ENCODE measurements at regions not wholly inside any gene's neighbourhood (a gene's known extent, or its start where the extent isn't known, plus 50 kb on each side); places are given as distances from the start of the nearest gene placed in this dataset.
"Not testable (repeated sequence)": the region's sequence is repeated elsewhere in the genome, so short reads cannot be mapped to it uniquely, and the experiment has no call there.

DNA sequence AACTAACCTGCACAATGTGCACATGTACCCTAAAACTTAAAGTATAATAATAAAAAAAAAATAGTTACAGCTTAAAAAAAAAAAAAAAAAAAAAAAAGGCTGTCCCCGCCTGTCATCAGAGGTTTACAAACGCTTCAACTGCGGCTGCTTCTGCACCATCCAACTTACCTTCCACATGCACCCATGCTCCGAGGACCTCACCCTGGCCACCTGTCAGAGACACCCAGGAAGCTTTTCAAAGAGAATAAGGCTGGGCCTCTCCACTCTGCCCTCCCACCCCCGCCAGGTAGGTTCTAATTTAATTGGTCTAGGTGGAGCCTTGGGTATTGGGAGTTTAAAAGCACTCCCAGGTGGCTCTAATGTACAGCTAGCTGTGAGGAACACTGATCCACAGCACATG lies 64.9 kb downstream of the COPRS start (continued):
- TF ChIP-seq FOXJ3 (CRISPR knock-in tag; IDR thresholded peaks at IDR 0.05; ENCODE audit: borderline replicate concordance) (no peak), ZNF317 (CRISPR knock-in tag; IDR thresholded peaks at IDR 0.05; ENCODE audit: borderline replicate concordance, low read depth) (no peak)
- TF ChIP-seq, protein P1, sequence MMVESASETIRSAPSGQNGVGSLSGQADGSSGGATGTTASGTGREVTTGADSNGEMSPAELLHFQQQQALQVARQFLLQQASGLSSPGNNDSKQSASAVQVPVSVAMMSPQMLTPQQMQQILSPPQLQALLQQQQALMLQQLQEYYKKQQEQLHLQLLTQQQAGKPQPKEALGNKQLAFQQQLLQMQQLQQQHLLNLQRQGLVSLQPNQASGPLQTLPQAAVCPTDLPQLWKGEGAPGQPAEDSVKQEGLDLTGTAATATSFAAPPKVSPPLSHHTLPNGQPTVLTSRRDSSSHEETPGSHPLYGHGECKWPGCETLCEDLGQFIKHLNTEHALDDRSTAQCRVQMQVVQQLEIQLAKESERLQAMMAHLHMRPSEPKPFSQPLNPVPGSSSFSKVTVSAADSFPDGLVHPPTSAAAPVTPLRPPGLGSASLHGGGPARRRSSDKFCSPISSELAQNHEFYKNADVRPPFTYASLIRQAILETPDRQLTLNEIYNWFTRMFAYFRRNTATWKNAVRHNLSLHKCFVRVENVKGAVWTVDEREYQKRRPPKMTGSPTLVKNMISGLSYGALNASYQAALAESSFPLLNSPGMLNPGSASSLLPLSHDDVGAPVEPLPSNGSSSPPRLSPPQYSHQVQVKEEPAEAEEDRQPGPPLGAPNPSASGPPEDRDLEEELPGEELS (CRISPR knock-in tag; IDR thresholded peaks at IDR 0.05), result no peak

DNA sequence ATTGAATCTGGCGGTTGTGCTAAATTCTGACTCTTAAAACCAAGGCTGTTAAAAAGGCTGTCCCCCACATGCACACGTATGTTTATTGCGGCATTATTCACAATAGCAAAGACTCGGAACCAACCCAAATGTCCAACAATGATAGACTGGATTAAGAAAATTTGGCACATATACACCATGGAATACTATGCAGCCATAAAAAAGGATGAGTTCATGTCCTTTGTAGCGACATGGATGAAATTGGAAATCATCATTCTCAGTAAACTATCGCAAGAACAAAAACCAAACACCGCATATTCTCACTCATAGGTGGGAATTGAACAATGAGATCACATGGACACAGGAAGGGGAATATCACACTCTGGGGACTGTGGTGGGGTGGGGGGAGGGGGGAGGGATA lies 65.4 kb downstream of the COPRS start:
- H3K9me3 Mint-ChIP-seq; CTCF ChIA-PET; H3K27ac Mint-ChIP-seq; H3K27me3 Mint-ChIP-seq (ENCODE audit: low read depth); H3K4me1 Mint-ChIP-seq; H3K4me3 Mint-ChIP-seq; ATAC-seq; DNase-seq (ENCODE audit: low spot score); H3K36me3 Mint-ChIP-seq: not testable (repeated sequence)
- POLR2A ChIA-PET, result interaction anchor here (0.5 kb wide), 1 partner anchor 28 kb away, joined by 3 read pairs; no protein-coding TSS in a partner anchor

DNA sequence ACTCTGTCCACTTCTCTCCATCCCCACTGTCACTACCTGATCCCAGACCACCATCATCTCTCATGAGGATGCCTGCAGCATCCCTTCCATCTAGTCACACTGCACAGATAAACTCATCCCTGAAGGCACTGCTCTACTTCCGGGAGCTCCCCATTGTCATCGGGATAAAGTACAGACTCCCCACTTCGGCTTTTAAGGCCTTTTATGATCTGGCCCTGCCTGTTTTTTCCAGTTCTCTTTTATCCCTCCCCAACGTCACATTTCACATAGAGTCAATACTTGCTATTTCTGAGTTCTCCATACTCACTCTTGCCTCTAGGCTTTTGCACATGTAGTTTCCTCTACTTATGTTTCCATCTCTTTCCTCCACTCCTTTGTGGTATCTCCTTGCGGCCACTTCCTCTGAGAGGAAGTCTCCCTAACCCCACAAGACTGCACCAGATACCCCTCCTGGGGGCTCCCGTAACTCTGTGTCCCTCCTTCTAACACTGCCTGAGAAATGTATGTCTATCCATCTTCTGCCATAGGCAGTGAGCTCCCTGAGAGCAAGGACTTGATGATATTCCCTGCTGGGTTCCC lies 66.9 kb downstream of the COPRS start:
- DNase-seq (ENCODE audit: low spot score) (no peak), ATAC-seq (no peak)
- H3K27me3 Mint-ChIP-seq (ENCODE audit: low read depth), result no peaks in the 10 kb centered on the region; the same call in 1 of the 2 replicates
- no peak overlapping the region for H3K27ac Mint-ChIP-seq
- no peak overlapping the region for H3K4me3 Mint-ChIP-seq
- H3K4me1 Mint-ChIP-seq, result no peaks in the 10 kb centered on the region
- CTCF ChIA-PET, result no interaction called here
- no peaks in the 10 kb centered on the region for H3K9me3 Mint-ChIP-seq
- POLR2A ChIA-PET, result no interaction called here
- TF ChIP-seq, protein P2, sequence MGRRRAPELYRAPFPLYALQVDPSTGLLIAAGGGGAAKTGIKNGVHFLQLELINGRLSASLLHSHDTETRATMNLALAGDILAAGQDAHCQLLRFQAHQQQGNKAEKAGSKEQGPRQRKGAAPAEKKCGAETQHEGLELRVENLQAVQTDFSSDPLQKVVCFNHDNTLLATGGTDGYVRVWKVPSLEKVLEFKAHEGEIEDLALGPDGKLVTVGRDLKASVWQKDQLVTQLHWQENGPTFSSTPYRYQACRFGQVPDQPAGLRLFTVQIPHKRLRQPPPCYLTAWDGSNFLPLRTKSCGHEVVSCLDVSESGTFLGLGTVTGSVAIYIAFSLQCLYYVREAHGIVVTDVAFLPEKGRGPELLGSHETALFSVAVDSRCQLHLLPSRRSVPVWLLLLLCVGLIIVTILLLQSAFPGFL (CRISPR knock-in tag; IDR thresholded peaks at IDR 0.05; ENCODE audit: borderline replicate concordance), result no peak
- H3K36me3 Mint-ChIP-seq, result no peaks in the 10 kb centered on the region

DNA sequence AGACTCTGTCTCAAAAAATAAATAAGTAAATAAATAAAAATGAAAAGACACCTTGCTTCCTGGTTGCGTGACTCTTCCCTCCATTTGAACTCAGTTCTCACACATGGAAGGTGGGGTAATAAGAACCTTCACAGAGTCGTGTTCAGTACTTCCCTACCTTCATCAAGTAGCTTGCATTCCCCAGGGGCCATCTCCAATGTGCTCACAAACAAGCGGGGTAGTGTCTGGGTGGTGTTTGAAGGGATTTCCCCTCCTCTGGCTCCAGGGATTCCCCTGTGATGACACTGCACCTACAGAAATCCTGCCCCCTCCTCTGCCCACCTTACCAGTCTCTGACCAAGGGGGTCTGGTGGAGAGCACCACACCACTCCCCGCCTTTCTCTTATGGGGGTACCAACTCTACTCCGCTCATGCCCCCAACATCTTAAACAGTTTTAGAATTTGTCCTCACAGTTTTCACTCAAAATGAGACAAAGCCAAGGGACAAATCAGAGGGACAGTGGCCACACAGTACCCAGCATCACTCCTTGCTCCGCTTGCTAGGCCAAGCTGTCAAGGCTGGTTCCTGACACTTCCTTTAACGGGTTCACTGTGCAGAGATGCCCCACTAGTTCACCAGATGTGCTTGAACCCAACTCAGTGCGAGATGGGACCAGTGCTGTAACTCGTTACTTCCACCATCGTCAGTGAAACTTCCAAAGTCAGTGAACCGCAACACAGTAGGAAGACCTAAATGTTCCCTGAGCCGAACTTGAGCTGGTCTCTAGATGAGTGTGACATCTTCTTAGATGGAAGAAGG lies 69.1 kb downstream of the COPRS start:
- peaks cover 3% of the 10 kb centered on the region; the same call in 1 of the 2 replicates for H3K9me3 Mint-ChIP-seq
- ChIA-PET CTCF (no interaction called here), POLR2A (no interaction called here)
- no peaks in the 10 kb centered on the region for H3K36me3 Mint-ChIP-seq
- ATAC-seq, result no peak
- no peaks in the 10 kb centered on the region for H3K4me1 Mint-ChIP-seq
- H3K27me3 Mint-ChIP-seq (ENCODE audit: low read depth), result no peaks in the 10 kb centered on the region; the same call in none of the 2 replicates
- H3K27ac Mint-ChIP-seq, result no peak overlapping the region
- DNase-seq (ENCODE audit: low spot score), result no peak
- H3K4me3 Mint-ChIP-seq, result no peak overlapping the region
- TF ChIP-seq GTF2I (CRISPR knock-in tag; conservative IDR thresholded peaks at IDR 0.05), result no peak
- TF ChIP-seq SP1 (CRISPR knock-in tag; conservative IDR thresholded peaks at IDR 0.05), result no peak
- TF ChIP-seq ZNF138 (CRISPR knock-in tag; conservative IDR thresholded peaks at IDR 0.05), result no peak
- TF ChIP-seq JAZF1 (CRISPR knock-in tag; IDR thresholded peaks at IDR 0.05), result no peak
- TF ChIP-seq, protein P3, sequence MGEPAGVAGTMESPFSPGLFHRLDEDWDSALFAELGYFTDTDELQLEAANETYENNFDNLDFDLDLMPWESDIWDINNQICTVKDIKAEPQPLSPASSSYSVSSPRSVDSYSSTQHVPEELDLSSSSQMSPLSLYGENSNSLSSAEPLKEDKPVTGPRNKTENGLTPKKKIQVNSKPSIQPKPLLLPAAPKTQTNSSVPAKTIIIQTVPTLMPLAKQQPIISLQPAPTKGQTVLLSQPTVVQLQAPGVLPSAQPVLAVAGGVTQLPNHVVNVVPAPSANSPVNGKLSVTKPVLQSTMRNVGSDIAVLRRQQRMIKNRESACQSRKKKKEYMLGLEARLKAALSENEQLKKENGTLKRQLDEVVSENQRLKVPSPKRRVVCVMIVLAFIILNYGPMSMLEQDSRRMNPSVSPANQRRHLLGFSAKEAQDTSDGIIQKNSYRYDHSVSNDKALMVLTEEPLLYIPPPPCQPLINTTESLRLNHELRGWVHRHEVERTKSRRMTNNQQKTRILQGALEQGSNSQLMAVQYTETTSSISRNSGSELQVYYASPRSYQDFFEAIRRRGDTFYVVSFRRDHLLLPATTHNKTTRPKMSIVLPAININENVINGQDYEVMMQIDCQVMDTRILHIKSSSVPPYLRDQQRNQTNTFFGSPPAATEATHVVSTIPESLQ (CRISPR knock-in tag; IDR thresholded peaks at IDR 0.05), result no peak
- no peak for TF ChIP-seq RORB (CRISPR knock-in tag; IDR thresholded peaks at IDR 0.05)
- TF ChIP-seq, protein P4, sequence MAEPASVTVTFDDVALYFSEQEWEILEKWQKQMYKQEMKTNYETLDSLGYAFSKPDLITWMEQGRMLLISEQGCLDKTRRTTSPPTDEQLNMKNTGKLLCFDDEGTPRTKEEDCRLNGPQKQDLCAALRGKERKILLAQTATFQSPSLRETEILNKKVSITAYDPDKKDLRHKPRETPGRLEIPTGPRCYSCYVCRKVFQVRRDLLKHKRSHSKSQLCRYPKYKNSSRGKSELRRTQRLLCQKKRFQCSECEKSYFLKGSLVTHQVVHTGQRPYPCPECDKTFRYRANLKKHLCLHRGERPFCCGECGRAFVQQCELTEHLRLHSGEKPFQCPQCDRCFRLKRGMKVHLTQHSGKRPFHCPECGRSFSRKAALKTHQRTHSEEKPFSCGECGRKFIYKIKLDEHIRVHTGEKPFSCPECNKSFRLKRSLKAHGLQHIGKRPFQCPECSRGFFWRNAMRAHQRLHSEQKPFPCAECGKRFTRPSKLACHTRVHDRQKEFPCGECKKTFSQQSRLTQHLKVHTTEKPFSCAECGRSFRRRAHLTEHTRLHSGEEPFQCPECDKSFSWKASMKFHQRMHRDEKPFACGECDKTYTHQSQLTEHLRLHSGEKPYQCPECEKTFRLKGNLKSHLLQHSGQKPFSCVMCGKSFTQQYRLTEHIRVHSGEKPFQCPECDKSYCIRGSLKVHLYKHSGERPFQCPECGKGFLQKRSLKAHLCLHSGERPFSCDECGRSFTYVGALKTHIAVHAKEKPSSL (CRISPR knock-in tag; conservative IDR thresholded peaks at IDR 0.05), result no peak
- no peak for TF ChIP-seq FOXJ3 (CRISPR knock-in tag; IDR thresholded peaks at IDR 0.05; ENCODE audit: borderline replicate concordance)
- no peak for TF ChIP-seq ZNF263 (CRISPR knock-in tag; IDR thresholded peaks at IDR 0.05; ENCODE audit: low read depth)
- no peak for TF ChIP-seq SMAD3 (CRISPR knock-in tag; IDR thresholded peaks at IDR 0.05; ENCODE audit: borderline replicate concordance)
- TF ChIP-seq, protein P5, sequence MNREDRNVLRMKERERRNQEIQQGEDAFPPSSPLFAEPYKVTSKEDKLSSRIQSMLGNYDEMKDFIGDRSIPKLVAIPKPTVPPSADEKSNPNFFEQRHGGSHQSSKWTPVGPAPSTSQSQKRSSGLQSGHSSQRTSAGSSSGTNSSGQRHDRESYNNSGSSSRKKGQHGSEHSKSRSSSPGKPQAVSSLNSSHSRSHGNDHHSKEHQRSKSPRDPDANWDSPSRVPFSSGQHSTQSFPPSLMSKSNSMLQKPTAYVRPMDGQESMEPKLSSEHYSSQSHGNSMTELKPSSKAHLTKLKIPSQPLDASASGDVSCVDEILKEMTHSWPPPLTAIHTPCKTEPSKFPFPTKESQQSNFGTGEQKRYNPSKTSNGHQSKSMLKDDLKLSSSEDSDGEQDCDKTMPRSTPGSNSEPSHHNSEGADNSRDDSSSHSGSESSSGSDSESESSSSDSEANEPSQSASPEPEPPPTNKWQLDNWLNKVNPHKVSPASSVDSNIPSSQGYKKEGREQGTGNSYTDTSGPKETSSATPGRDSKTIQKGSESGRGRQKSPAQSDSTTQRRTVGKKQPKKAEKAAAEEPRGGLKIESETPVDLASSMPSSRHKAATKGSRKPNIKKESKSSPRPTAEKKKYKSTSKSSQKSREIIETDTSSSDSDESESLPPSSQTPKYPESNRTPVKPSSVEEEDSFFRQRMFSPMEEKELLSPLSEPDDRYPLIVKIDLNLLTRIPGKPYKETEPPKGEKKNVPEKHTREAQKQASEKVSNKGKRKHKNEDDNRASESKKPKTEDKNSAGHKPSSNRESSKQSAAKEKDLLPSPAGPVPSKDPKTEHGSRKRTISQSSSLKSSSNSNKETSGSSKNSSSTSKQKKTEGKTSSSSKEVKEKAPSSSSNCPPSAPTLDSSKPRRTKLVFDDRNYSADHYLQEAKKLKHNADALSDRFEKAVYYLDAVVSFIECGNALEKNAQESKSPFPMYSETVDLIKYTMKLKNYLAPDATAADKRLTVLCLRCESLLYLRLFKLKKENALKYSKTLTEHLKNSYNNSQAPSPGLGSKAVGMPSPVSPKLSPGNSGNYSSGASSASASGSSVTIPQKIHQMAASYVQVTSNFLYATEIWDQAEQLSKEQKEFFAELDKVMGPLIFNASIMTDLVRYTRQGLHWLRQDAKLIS (CRISPR knock-in tag; IDR thresholded peaks at IDR 0.05; ENCODE audit: borderline replicate concordance), result no peak
- no peak for TF ChIP-seq SOX15 (CRISPR knock-in tag; IDR thresholded peaks at IDR 0.05)
- TF ChIP-seq CREB1 (CRISPR knock-in tag; IDR thresholded peaks at IDR 0.05), result no peak
- no peak for TF ChIP-seq FOXK1 (CRISPR knock-in tag; IDR thresholded peaks at IDR 0.05)

All from WTC11 (cell line).